ENCODE measurements at regions not wholly inside any gene's neighbourhood (a gene's known extent, or its start where the extent isn't known, plus 50 kb on each side); places are given as distances from the start of the nearest gene placed in this dataset.
"Not testable (repeated sequence)": the region's sequence is repeated elsewhere in the genome, so short reads cannot be mapped to it uniquely, and the experiment has no call there.

GRCh38 chr6:60737764-60738425 lies 1548.1 kb downstream of the KHDRBS2 start:
- H3K56ac ChIP-seq (replicated peaks; ENCODE audit: insufficient read length, low read depth, low read length); H2BK12ac ChIP-seq (ENCODE audit: low read depth, low read length); H3K4ac ChIP-seq (replicated peaks; ENCODE audit: insufficient read length, low read depth, low read length); H4K5ac ChIP-seq (ENCODE audit: insufficient read length, low read depth, low read length); H2BK120ac ChIP-seq (replicated peaks; ENCODE audit: low read depth, low read length); H3K9ac ChIP-seq (replicated peaks in 1 of 4; ENCODE audit: extremely low read depth in 1 of 4, low read depth in 3 of 4, low read length in 3 of 4); FAIRE-seq; H3K27me3 ChIP-seq (replicated peaks in 1 of 4; ENCODE audit: control insufficient read depth in 3 of 4, extremely low read depth in 1 of 4, insufficient read depth in 3 of 4, low read length in 3 of 4); DNase-seq (ENCODE audit: low read depth in 1 of 2, low spot score in 2 of 2); H3K36me3 ChIP-seq (ENCODE audit: control insufficient read depth in 2 of 4, insufficient read depth in 4 of 4, low read length in 3 of 4); H3K23ac ChIP-seq (ENCODE audit: insufficient read length); H2BK5ac ChIP-seq (ENCODE audit: low read depth, low read length); H3K4me1 ChIP-seq (replicated peaks in 1 of 4; ENCODE audit: control insufficient read depth in 3 of 4, insufficient read depth in 4 of 4, low read length in 3 of 4); H2AK5ac ChIP-seq (ENCODE audit: low read depth, low read length); POLR2A ChIA-PET (ENCODE audit: partially characterized antibody); H3K14ac ChIP-seq (ENCODE audit: insufficient read length); H2BK15ac ChIP-seq (ENCODE audit: low read length); H2BK20ac ChIP-seq (ENCODE audit: low read length); H3K27ac ChIP-seq (ENCODE audit: low read depth, low read length); H3K79me2 ChIP-seq (ENCODE audit: control insufficient read depth in 1 of 2, insufficient read depth in 2 of 2, low read length in 2 of 2); H3K4me2 ChIP-seq (ENCODE audit: insufficient read depth in 1 of 2, low read depth in 2 of 2, low read length in 2 of 2); H3K9me3 ChIP-seq (ENCODE audit: insufficient read depth in 2 of 2, low read depth in 1 of 2, low read length in 1 of 2); H4K91ac ChIP-seq (replicated peaks; ENCODE audit: insufficient read length, low read length); H3K23me2 ChIP-seq (ENCODE audit: low read depth, low read length); H3K4me3 ChIP-seq (ENCODE audit: extremely low read depth in 1 of 4, insufficient read depth in 2 of 4, low read depth in 3 of 4, low read length in 4 of 4); H4K8ac ChIP-seq (ENCODE audit: extremely low read depth, insufficient read depth, low read length); H3K18ac ChIP-seq (ENCODE audit: extremely low read depth, low read length); H2AFZ ChIP-seq (ENCODE audit: low read length); H4K20me1 ChIP-seq (replicated peaks in 1 of 2; ENCODE audit: control insufficient read depth in 1 of 2, insufficient read depth in 2 of 2, low read length in 2 of 2); H3K79me1 ChIP-seq (ENCODE audit: low read depth, low read length): not testable (repeated sequence)
- WGBS, 2 experiments (ENCODE audit: extremely low coverage in 1 of 2, insufficient coverage in 1 of 2, insufficient read length in 1 of 2, insufficient replicate concordance in 2 of 2, low coverage in 1 of 2, low lambda C conversion rate in 2 of 2, missing lambda C conversion rate in 1 of 2): 93% methylated on average over 2 of the region's 2 CpGs; no CpG with 5 or more reads in 1 of the 2 experiments
- CTCF ChIA-PET (ENCODE audit: partially characterized antibody): interaction anchor here (1.1 kb wide), 1 partner anchor 166 kb away, joined by 3 read pairs; no protein-coding TSS in a partner anchor

- H3K56ac ChIP-seq (replicated peaks; ENCODE audit: insufficient read length, low read depth, low read length); H3K23ac ChIP-seq (ENCODE audit: insufficient read length); H3K79me2 ChIP-seq (ENCODE audit: control insufficient read depth in 1 of 2, insufficient read depth in 2 of 2, low read length in 2 of 2); H3K23me2 ChIP-seq (ENCODE audit: low read depth, low read length); H4K5ac ChIP-seq (ENCODE audit: insufficient read length, low read depth, low read length); H3K9me3 ChIP-seq (ENCODE audit: insufficient read depth in 2 of 2, low read depth in 1 of 2, low read length in 1 of 2); DNase-seq (ENCODE audit: low read depth in 1 of 2, low spot score in 2 of 2); H4K20me1 ChIP-seq (replicated peaks in 1 of 2; ENCODE audit: control insufficient read depth in 1 of 2, insufficient read depth in 2 of 2, low read length in 2 of 2); FAIRE-seq; H3K14ac ChIP-seq (ENCODE audit: insufficient read length); H2BK15ac ChIP-seq (ENCODE audit: low read length); H3K4me2 ChIP-seq (ENCODE audit: insufficient read depth in 1 of 2, low read depth in 2 of 2, low read length in 2 of 2); H3K9ac ChIP-seq (replicated peaks in 1 of 4; ENCODE audit: extremely low read depth in 1 of 4, low read depth in 3 of 4, low read length in 3 of 4); H2BK12ac ChIP-seq (ENCODE audit: low read depth, low read length); H3K79me1 ChIP-seq (ENCODE audit: low read depth, low read length); H2AK5ac ChIP-seq (ENCODE audit: low read depth, low read length); H2BK120ac ChIP-seq (replicated peaks; ENCODE audit: low read depth, low read length); H4K91ac ChIP-seq (replicated peaks; ENCODE audit: insufficient read length, low read length); H3K27ac ChIP-seq (ENCODE audit: low read depth, low read length); H3K4me1 ChIP-seq (replicated peaks in 1 of 4; ENCODE audit: control insufficient read depth in 3 of 4, insufficient read depth in 4 of 4, low read length in 3 of 4); H3K18ac ChIP-seq (ENCODE audit: extremely low read depth, low read length); H2AFZ ChIP-seq (ENCODE audit: low read length); H4K8ac ChIP-seq (ENCODE audit: extremely low read depth, insufficient read depth, low read length); H3K36me3 ChIP-seq (ENCODE audit: control insufficient read depth in 2 of 4, insufficient read depth in 4 of 4, low read length in 3 of 4); CTCF ChIA-PET (ENCODE audit: partially characterized antibody); H3K27me3 ChIP-seq (replicated peaks in 1 of 4; ENCODE audit: control insufficient read depth in 3 of 4, extremely low read depth in 1 of 4, insufficient read depth in 3 of 4, low read length in 3 of 4); POLR2A ChIA-PET (ENCODE audit: partially characterized antibody); H2BK20ac ChIP-seq (ENCODE audit: low read length); H2BK5ac ChIP-seq (ENCODE audit: low read depth, low read length); H3K4me3 ChIP-seq (ENCODE audit: extremely low read depth in 1 of 4, insufficient read depth in 2 of 4, low read depth in 3 of 4, low read length in 4 of 4); H3K4ac ChIP-seq (replicated peaks; ENCODE audit: insufficient read length, low read depth, low read length): not testable (repeated sequence)
- 93% methylated on average over 6 of the region's 6 CpGs; no CpG with 5 or more reads in 1 of the 2 experiments for WGBS, 2 experiments (ENCODE audit: extremely low coverage in 1 of 2, insufficient coverage in 1 of 2, insufficient read length in 1 of 2, insufficient replicate concordance in 2 of 2, low coverage in 1 of 2, low lambda C conversion rate in 2 of 2, missing lambda C conversion rate in 1 of 2)
Observed at GRCh38 chr6:60737315-60737714, 1548.7 kb downstream of the KHDRBS2 start.

All from H1 (cell line).